ENCODE measurements at regions not wholly inside any gene's neighbourhood (a gene's known extent, or its start where the extent isn't known, plus 50 kb on each side); places are given as distances from the start of the nearest gene placed in this dataset.
"Not testable (repeated sequence)": the region's sequence is repeated elsewhere in the genome, so short reads cannot be mapped to it uniquely, and the experiment has no call there.

DNA sequence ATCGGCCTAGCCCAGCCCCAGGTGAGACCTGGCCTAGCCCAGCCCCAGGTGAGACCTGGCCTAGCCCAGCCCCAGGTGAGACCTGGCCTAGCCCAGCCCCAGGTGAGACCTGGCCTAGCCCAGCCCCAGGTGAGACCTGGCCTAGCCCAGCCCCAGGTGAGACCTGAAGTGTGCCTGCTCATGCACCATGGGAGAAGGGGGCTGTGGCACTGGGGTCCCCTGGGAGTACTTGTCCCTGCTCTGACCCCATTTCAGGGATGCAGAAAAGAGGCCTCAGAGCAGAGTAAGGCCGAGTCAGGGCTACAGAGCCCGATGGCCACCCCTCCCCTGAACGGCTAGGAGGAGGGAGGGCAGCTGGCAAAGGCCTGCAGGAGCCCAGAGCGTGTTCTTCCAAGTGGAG lies 129.6 kb downstream of the CRYBB2 start:
- not testable (repeated sequence) for H3K9me3 ChIP-seq (ENCODE audit: control insufficient read depth, low read length); H3K36me3 ChIP-seq (ENCODE audit: control insufficient read depth, insufficient read depth, low read length); H3K27me3 ChIP-seq (ENCODE audit: control insufficient read depth, insufficient read depth, low read length, poor library complexity, severe bottlenecking); H3K27ac ChIP-seq (ENCODE audit: insufficient read depth, low read depth, low read length, poor library complexity, severe bottlenecking); H3K4me1 ChIP-seq (ENCODE audit: control insufficient read depth, insufficient read depth, low read length); H3K4me3 ChIP-seq (ENCODE audit: insufficient read depth, low read depth, low read length)
- WGBS, 2 experiments, result 91 to 97% methylated on average over 2 to 3 of the region's 5 CpGs

DNA sequence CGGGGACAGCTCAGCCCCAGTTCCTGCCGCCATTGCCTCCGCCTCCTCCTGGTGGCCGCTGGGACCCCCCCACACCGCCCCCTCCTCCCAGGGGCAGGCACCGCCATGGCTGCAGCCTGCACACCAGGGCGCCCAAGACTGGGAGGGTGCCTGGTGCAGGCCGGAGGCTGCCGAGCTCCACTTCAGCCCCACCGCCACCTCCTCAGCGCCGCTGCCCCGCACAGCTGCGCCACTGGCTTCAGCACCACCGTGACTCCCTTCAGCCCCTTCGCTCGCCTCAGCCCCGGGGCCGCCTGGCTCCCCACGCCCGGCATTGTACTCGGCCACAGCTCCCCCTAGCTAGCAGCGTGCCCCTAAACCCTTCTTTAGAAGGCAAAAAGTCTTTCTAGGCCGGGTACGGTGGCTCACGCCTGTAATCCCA lies 131.1 kb downstream of the CRYBB2 start:
- Histone ChIP-seq H3K9me3 (ENCODE audit: control insufficient read depth, low read length) (no peaks in the 10 kb centered on the region), H3K4me1 (ENCODE audit: control insufficient read depth, insufficient read depth, low read length) (no peaks in the 10 kb centered on the region), H3K4me3 (ENCODE audit: insufficient read depth, low read depth, low read length) (no peak overlapping the region), H3K27ac (ENCODE audit: insufficient read depth, low read depth, low read length, poor library complexity, severe bottlenecking) (no peak overlapping the region), H3K27me3 (ENCODE audit: control insufficient read depth, insufficient read depth, low read length, poor library complexity, severe bottlenecking) (no peaks in the 10 kb centered on the region), H3K36me3 (ENCODE audit: control insufficient read depth, insufficient read depth, low read length) (no peaks in the 10 kb centered on the region)
- WGBS, 2 experiments, result 84 to 87% methylated on average over 26 of the region's 26 CpGs

DNA sequence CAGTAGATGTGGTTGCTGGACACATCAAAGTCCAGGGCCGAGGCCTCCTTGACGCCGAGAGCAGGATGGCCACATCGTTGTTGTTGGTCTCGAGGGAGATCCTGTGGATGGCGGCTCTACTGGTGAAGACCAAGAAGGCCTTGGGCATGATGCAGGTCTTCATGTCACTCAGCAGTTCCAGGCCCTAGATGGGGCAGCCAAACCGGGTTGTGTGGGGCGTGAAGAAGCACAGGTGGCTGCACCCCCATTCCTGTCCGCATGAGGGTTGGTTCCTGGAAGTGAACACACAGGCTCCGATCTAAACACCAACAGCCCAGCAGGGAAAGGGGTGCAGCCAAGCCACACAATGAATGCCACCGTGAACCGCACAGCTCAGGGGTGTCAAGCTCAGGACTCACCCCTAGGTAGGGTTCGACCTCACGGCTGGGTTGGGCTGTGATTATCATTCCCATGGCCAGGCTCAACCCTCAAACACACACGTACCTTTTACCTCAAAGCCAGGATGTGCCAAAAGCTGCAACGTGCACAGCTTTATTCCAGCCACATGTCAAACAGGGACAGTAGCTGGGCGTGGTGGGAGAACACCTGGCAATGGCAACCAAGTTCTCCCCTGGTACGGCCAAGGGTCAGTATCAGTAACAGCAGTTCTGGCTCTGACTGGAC lies 132.3 kb downstream of the CRYBB2 start:
- Histone ChIP-seq H3K4me3 (ENCODE audit: insufficient read depth, low read depth, low read length) (no peak overlapping the region), H3K4me1 (ENCODE audit: control insufficient read depth, insufficient read depth, low read length) (no peaks in the 10 kb centered on the region)
- WGBS, 2 experiments, result 95 to 96% methylated on average over 18 of the region's 18 CpGs

DNA sequence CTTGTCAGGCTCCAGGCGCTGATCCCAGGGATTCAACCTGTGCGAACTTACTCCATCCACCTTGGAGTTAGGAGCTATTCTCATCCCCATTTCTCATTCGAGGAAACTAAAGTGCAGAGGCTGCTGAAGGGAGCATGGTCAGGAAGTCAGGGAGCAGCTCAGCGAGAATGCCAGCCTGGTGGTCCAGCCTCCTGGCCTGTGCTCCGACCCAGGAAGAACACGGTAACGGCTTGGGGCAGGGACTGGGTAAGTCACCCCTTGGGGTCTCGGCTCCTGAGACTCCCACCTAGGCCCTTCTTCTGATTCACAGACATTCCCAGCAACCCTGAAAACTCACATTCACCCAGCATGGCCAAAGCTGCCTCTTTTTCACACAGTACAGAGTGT lies 132.8 kb downstream of the CRYBB2 start:
- H3K4me3 ChIP-seq (ENCODE audit: insufficient read depth, low read depth, low read length), result no peak overlapping the region
- H3K9me3 ChIP-seq (ENCODE audit: control insufficient read depth, low read length), result no peaks in the 10 kb centered on the region
- 96 to 97% methylated on average over 8 of the region's 8 CpGs for WGBS, 2 experiments
- no peaks in the 10 kb centered on the region for H3K4me1 ChIP-seq (ENCODE audit: control insufficient read depth, insufficient read depth, low read length)
- no peak overlapping the region for H3K27ac ChIP-seq (ENCODE audit: insufficient read depth, low read depth, low read length, poor library complexity, severe bottlenecking)
- H3K36me3 ChIP-seq (ENCODE audit: control insufficient read depth, insufficient read depth, low read length), result no peaks in the 10 kb centered on the region
- no peaks in the 10 kb centered on the region for H3K27me3 ChIP-seq (ENCODE audit: control insufficient read depth, insufficient read depth, low read length, poor library complexity, severe bottlenecking)

More for the DNA sequence above, 132.3 kb downstream of the CRYBB2 start:
- H3K36me3 ChIP-seq (ENCODE audit: control insufficient read depth, insufficient read depth, low read length), result no peaks in the 10 kb centered on the region
- no peaks in the 10 kb centered on the region for H3K9me3 ChIP-seq (ENCODE audit: control insufficient read depth, low read length)
- no peaks in the 10 kb centered on the region for H3K27me3 ChIP-seq (ENCODE audit: control insufficient read depth, insufficient read depth, low read length, poor library complexity, severe bottlenecking)
- no peak overlapping the region for H3K27ac ChIP-seq (ENCODE audit: insufficient read depth, low read depth, low read length, poor library complexity, severe bottlenecking)

DNA sequence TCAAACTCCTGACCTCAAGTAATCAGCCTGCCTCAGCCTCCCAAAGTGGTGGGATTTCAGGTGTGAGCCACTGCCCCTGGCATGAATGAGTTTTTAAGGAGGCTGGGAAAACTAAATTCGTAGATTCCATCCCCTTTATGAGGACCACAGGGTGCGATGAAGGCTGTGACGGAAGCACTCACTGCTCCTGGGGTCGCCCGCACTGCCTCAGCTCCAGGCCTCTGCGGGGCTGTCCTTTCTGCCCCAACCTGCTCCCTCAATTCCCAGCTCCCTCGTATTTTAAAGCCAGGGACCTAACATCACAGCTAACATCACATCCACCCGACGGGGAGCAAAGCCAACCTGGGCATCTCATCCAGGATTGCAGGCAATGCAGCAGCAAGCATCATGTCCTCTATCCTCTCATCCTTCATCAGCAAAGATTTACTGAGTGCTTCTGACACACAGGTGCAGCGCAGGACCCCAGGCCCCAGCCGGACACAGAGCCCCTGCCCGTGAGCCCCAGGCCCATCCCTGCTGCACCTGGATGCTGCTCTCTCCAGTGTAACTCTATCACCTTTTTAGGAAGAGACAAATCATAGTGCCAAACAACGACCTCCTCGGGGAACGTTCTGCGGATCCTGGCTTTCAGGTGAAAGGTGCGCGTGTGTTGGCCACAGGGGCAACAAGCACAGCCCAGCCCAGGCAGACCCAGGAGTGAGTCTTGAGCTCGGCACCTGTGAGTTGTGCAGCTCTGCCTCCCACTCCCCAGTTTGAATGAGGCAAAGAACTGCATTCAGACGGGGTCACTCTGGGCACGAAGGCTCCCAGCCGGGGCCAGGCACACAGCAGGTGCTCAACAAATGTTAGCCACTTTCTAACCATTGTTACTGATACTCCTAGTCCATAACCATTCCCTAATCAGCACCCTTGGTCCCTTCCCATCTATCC lies 134.3 kb downstream of the CRYBB2 start:
- Histone ChIP-seq H3K4me3 (ENCODE audit: insufficient read depth, low read depth, low read length) (no peak overlapping the region), H3K27me3 (ENCODE audit: control insufficient read depth, insufficient read depth, low read length, poor library complexity, severe bottlenecking) (no peaks in the 10 kb centered on the region), H3K9me3 (ENCODE audit: control insufficient read depth, low read length) (no peaks in the 10 kb centered on the region), H3K27ac (ENCODE audit: insufficient read depth, low read depth, low read length, poor library complexity, severe bottlenecking) (no peak overlapping the region), H3K36me3 (ENCODE audit: control insufficient read depth, insufficient read depth, low read length) (no peaks in the 10 kb centered on the region), H3K4me1 (ENCODE audit: control insufficient read depth, insufficient read depth, low read length) (no peaks in the 10 kb centered on the region)
- 92% methylated on average over 22 of the region's 22 CpGs for WGBS, 2 experiments

DNA sequence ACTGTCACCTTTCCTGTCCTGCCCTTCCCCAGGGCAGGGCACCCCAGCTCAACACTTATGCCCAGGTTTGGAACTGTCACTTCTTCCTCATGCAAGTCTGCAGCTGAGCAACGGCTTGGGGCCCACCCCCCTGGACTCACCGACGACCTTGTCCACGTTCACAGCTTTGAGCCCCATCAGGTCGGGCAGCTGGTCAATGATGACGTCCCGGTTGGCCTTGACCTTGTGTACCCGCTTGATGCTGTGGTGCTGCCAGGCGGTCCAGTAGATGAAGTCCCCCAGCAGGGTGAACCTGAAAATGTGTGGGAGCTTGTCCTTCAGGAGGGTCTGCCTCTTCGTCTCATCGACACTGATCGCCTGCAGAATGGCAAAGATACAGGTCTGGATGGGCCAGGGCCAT lies 135.0 kb downstream of the CRYBB2 start:
- no peak overlapping the region for H3K27ac ChIP-seq (ENCODE audit: insufficient read depth, low read depth, low read length, poor library complexity, severe bottlenecking)
- H3K9me3 ChIP-seq (ENCODE audit: control insufficient read depth, low read length), result no peaks in the 10 kb centered on the region
- no peaks in the 10 kb centered on the region for H3K4me1 ChIP-seq (ENCODE audit: control insufficient read depth, insufficient read depth, low read length)
- H3K27me3 ChIP-seq (ENCODE audit: control insufficient read depth, insufficient read depth, low read length, poor library complexity, severe bottlenecking), result no peaks in the 10 kb centered on the region
- WGBS, 2 experiments, result 93 to 95% methylated on average over 12 of the region's 12 CpGs
- H3K4me3 ChIP-seq (ENCODE audit: insufficient read depth, low read depth, low read length), result no peak overlapping the region
- no peaks in the 10 kb centered on the region for H3K36me3 ChIP-seq (ENCODE audit: control insufficient read depth, insufficient read depth, low read length)

DNA sequence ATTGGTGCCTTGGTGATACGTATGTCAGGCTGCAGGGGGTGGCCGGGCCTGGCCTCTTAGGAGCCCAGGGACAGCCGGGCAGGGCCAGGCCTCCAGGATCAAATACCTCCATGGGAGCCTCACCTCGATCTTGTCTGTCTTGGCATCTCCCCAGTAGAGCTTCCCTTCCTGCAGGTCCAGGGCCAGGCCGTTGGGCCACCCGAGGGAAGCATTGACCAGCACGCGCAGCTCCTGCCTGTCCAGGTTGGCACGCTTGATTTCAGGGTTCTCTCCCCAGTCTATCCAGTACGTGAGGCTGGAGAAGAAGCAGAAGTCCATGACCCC lies 137.7 kb downstream of the CRYBB2 start:
- H3K9me3 ChIP-seq (ENCODE audit: control insufficient read depth, low read length), result no peaks in the 10 kb centered on the region
- H3K27me3 ChIP-seq (ENCODE audit: control insufficient read depth, insufficient read depth, low read length, poor library complexity, severe bottlenecking), result no peaks in the 10 kb centered on the region
- WGBS, 2 experiments, result 87 to 89% methylated on average over 10 of the region's 10 CpGs
- no peaks in the 10 kb centered on the region for H3K36me3 ChIP-seq (ENCODE audit: control insufficient read depth, insufficient read depth, low read length)
- H3K4me1 ChIP-seq (ENCODE audit: control insufficient read depth, insufficient read depth, low read length), result no peaks in the 10 kb centered on the region
- no peak overlapping the region for H3K27ac ChIP-seq (ENCODE audit: insufficient read depth, low read depth, low read length, poor library complexity, severe bottlenecking)
- no peak overlapping the region for H3K4me3 ChIP-seq (ENCODE audit: insufficient read depth, low read depth, low read length)

DNA sequence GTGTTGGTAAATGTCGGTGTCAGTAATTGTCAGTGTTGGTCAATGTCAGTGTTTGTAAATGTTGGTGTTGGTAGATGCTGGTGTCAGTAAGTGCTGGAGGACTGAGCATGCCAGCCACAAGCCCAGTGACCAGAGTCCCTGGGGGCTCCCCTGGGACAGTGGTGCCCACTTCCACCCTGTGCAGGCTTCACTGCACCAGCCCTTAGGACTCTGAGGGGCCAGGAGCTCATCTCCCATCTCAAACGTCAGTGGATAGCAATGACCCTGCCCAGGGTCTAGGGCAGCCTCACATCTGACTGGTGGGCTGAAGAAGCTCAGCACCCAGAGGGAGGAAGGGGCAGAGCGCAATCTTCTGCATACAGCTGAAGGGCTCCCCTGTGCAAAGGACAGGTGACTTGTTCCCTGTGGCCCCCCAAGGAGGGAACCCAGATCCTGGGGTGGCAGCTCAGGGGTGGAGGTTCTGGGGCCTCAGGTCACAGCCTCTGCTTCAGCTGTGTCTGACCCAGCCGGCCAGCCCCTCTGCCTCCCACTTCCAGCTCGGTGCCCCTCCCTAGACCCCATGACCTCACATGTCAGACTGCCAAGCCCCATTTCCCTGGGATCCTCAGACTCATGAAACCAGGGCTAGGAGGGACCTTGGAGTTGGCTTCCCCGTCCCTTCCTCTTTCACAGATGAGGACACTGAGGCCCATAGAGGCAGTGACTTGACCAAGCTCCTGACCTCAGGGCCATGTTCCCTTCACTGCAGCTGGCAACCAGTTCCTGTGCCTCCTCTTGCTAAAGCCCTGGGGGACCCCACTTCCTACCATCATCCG lies 138.4 kb downstream of the CRYBB2 start:
- Histone ChIP-seq H3K27ac (ENCODE audit: insufficient read depth, low read depth, low read length, poor library complexity, severe bottlenecking) (no peak overlapping the region), H3K4me1 (ENCODE audit: control insufficient read depth, insufficient read depth, low read length) (no peaks in the 10 kb centered on the region), H3K9me3 (ENCODE audit: control insufficient read depth, low read length) (no peaks in the 10 kb centered on the region), H3K4me3 (ENCODE audit: insufficient read depth, low read depth, low read length) (no peak overlapping the region), H3K27me3 (ENCODE audit: control insufficient read depth, insufficient read depth, low read length, poor library complexity, severe bottlenecking) (no peaks in the 10 kb centered on the region), H3K36me3 (ENCODE audit: control insufficient read depth, insufficient read depth, low read length) (no peaks in the 10 kb centered on the region)
- 92 to 94% methylated on average over 7 of the region's 7 CpGs for WGBS, 2 experiments

DNA sequence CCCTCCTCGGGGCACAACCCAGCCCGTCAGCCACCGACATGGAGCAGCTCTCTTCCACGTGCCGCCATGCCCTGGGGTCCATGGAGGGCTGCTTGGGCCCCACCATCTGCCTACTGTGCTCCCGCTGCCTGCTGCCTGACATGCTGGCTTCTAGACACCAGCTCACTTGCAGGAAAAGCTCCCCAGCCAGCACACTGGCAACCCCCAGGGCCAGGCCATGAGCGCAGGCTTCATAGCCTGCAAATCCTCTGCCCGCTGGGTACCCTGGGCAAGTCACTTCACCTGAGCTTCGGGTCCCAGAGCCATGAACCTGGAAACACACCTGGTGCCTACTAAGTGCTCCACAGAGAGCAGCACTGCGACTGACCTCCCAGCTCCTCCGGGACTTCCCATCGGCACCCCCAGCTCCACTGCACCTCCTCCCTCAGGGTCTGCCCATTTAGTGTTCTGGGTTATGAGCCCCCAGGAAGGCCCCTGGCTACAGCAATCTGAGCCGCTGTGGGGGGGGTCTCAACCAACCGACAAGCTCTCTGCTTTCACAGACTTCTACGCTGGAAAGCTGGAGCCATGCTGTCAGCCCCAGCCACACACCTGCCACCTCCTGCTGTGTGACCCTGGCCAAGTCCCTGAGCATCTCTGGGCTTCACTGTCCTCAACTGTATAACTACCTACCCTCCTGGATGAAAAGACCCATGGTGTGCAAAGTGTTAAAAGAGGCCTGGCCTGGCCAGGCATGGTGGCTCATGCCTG lies 139.2 kb downstream of the CRYBB2 start:
- Histone ChIP-seq H3K4me3 (ENCODE audit: insufficient read depth, low read depth, low read length) (no peak overlapping the region), H3K9me3 (ENCODE audit: control insufficient read depth, low read length) (no peaks in the 10 kb centered on the region), H3K4me1 (ENCODE audit: control insufficient read depth, insufficient read depth, low read length) (no peaks in the 10 kb centered on the region), H3K36me3 (ENCODE audit: control insufficient read depth, insufficient read depth, low read length) (no peaks in the 10 kb centered on the region), H3K27ac (ENCODE audit: insufficient read depth, low read depth, low read length, poor library complexity, severe bottlenecking) (no peak overlapping the region), H3K27me3 (ENCODE audit: control insufficient read depth, insufficient read depth, low read length, poor library complexity, severe bottlenecking) (no peaks in the 10 kb centered on the region)
- 91 to 93% methylated on average over 15 of the region's 15 CpGs for WGBS, 2 experiments
